ENCODE measurements at regions not wholly inside any gene's neighbourhood (a gene's known extent, or its start where the extent isn't known, plus 50 kb on each side); places are given as distances from the start of the nearest gene placed in this dataset.

DNA sequence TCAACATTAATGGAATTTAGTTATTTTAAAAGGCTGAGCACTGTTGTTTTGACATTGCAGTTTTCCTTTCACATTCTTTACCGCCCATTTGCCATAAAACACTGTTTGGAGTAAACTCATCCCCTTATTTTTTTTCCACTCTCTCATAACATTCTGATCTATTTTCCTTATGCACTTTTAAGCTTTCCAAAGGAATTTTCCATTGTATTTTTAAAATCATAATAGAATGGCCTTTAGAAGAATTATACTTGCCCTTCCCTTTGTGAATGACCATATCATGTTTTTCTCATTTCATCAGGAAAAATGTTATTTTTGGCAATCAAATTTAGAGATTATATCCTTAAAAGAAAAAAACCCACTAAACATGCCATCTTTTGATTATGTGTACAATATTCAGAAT lies 1074.2 kb downstream of the STIM2 start:
- no peak for TF ChIP-seq CTCF (conservative IDR thresholded peaks at IDR 0.05; ENCODE audit: control insufficient read depth, insufficient read depth, low read depth, low read length)
- no peak overlapping the region for H3K4me3 ChIP-seq (ENCODE audit: control insufficient read depth, low read depth, low read length)
- no peak for DNase-seq (ENCODE audit: low read depth)

- H3K4me3 ChIP-seq (ENCODE audit: control insufficient read depth, low read depth, low read length) = no peak overlapping the region
- DNase-seq (ENCODE audit: low read depth) = no peak
- no peak for TF ChIP-seq CTCF (conservative IDR thresholded peaks at IDR 0.05; ENCODE audit: control insufficient read depth, insufficient read depth, low read depth, low read length)
Measured at GRCh38 chr4:27946799-27947198, 1086.2 kb downstream of the STIM2 start.

GRCh38 chr4:27947302-27947701 lies 1086.7 kb downstream of the STIM2 start:
- no peak for TF ChIP-seq CTCF (conservative IDR thresholded peaks at IDR 0.05; ENCODE audit: control insufficient read depth, insufficient read depth, low read depth, low read length)
- no peak for DNase-seq (ENCODE audit: low read depth)
- no peak overlapping the region for H3K4me3 ChIP-seq (ENCODE audit: control insufficient read depth, low read depth, low read length)

GRCh38 chr4:27964095-27964494 lies 1103.5 kb downstream of the STIM2 start:
- no peak for DNase-seq (ENCODE audit: low read depth)
- no peak overlapping the region for H3K4me3 ChIP-seq (ENCODE audit: control insufficient read depth, low read depth, low read length)
- TF ChIP-seq CTCF (conservative IDR thresholded peaks at IDR 0.05; ENCODE audit: control insufficient read depth, insufficient read depth, low read depth, low read length) = no peak

GRCh38 chr4:27966664-27967063 lies 1106.0 kb downstream of the STIM2 start:
- H3K4me3 ChIP-seq (ENCODE audit: control insufficient read depth, low read depth, low read length) = no peak overlapping the region
- TF ChIP-seq CTCF (conservative IDR thresholded peaks at IDR 0.05; ENCODE audit: control insufficient read depth, insufficient read depth, low read depth, low read length) = no peak
- DNase-seq (ENCODE audit: low read depth) = no peak

DNA sequence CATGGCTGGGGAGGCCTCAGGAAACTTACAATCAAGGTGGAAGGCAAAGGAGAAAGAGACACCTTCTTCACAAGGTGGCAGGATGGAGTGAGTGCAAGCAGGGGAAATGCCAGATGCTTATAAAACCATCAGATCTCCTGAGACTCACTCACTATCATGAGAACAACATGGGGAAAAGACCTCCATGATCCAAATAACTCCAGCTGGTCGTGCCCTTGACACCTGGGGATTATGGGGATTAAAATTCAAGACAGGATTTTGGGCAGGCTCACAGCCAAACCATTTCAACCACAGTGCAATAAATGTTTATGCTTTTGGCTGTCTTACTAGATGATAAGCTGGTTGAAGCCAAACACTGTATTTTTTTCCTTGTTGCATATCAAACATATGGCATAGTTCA lies 1112.4 kb downstream of the STIM2 start:
- TF ChIP-seq CTCF (conservative IDR thresholded peaks at IDR 0.05; ENCODE audit: control insufficient read depth, insufficient read depth, low read depth, low read length) = no peak
- no peak for DNase-seq (ENCODE audit: low read depth)
- no peak overlapping the region for H3K4me3 ChIP-seq (ENCODE audit: control insufficient read depth, low read depth, low read length)

GRCh38 chr4:27973700-27974099 lies 1113.1 kb downstream of the STIM2 start:
- no peak for DNase-seq (ENCODE audit: low read depth)
- TF ChIP-seq CTCF (conservative IDR thresholded peaks at IDR 0.05; ENCODE audit: control insufficient read depth, insufficient read depth, low read depth, low read length) = no peak
- no peak overlapping the region for H3K4me3 ChIP-seq (ENCODE audit: control insufficient read depth, low read depth, low read length)

All from fibroblast of mammary gland (primary cell).